Activated naive CD4-positive, alpha-beta T cell treated with anti-CD3 and anti-CD28 coated beads, Interleukin-2, amount 50 U/mL, for 16 hours (primary cell): ENCODE measurements at regions not wholly inside any gene's neighbourhood (a gene's known extent, or its start where the extent isn't known, plus 50 kb on each side); places are given as distances from the start of the nearest gene placed in this dataset.
"Not testable (repeated sequence)": the region's sequence is repeated elsewhere in the genome, so short reads cannot be mapped to it uniquely, and the experiment has no call there.

Source experiments
- DNase-seq: peaks from one replicate; pipeline ENCODE4 v3.0.0-alpha.2; 2020

- no peak for DNase-seq
Measured at GRCh38 chr5:5780253-5780652, 357.8 kb downstream of the ICE1 start.

GRCh38 chr5:5777013-5777412 lies 354.5 kb downstream of the ICE1 start:
- no peak for DNase-seq

GRCh38 chr5:5772202-5772601 lies 349.7 kb downstream of the ICE1 start:
- DNase-seq: no peak

GRCh38 chr5:5770825-5771224 lies 348.3 kb downstream of the ICE1 start:
- no peak for DNase-seq

- DNase-seq: no peak
Measured at GRCh38 chr5:5767286-5767928, 344.9 kb downstream of the ICE1 start.

- no peak for DNase-seq
Measured at GRCh38 chr5:5765066-5765850, 342.8 kb downstream of the ICE1 start.

- no peak for DNase-seq
Measured at GRCh38 chr5:5764246-5764645, 341.8 kb downstream of the ICE1 start.

- no peak for DNase-seq
Measured at GRCh38 chr5:5756762-5757161, 334.3 kb downstream of the ICE1 start.

GRCh38 chr5:5755888-5756287 lies 333.4 kb downstream of the ICE1 start:
- no peak for DNase-seq

GRCh38 chr5:5752844-5753243 lies 330.4 kb downstream of the ICE1 start:
- DNase-seq: no peak

GRCh38 chr5:5751987-5752386 lies 329.5 kb downstream of the ICE1 start:
- no peak for DNase-seq

GRCh38 chr5:5751498-5751897 lies 329.0 kb downstream of the ICE1 start:
- no peak for DNase-seq

GRCh38 chr5:5741418-5741817 lies 318.9 kb downstream of the ICE1 start:
- DNase-seq: no peak

- DNase-seq: no peak
Measured at GRCh38 chr5:5739490-5739945, 317.0 kb downstream of the ICE1 start.

- no peak for DNase-seq
Measured at GRCh38 chr5:5738797-5739489, 316.5 kb downstream of the ICE1 start.

GRCh38 chr5:5736007-5736406 lies 313.5 kb downstream of the ICE1 start:
- DNase-seq: no peak

GRCh38 chr5:5733058-5733457 lies 310.6 kb downstream of the ICE1 start:
- DNase-seq: not testable (repeated sequence)

- DNase-seq: no peak
Measured at GRCh38 chr5:5726401-5726800, 303.9 kb downstream of the ICE1 start.

GRCh38 chr5:5721881-5722280 lies 299.4 kb downstream of the ICE1 start:
- no peak for DNase-seq

- DNase-seq: no peak
Measured at GRCh38 chr5:5719292-5719691, 296.8 kb downstream of the ICE1 start.

- DNase-seq: no peak
Measured at GRCh38 chr5:5716665-5717064, 294.2 kb downstream of the ICE1 start.

- DNase-seq: no peak
Measured at GRCh38 chr5:5711592-5711991, 289.1 kb downstream of the ICE1 start.

GRCh38 chr5:5711112-5711511 lies 288.6 kb downstream of the ICE1 start:
- no peak for DNase-seq

GRCh38 chr5:5710471-5710870 lies 288.0 kb downstream of the ICE1 start:
- no peak for DNase-seq
